ENCODE measurements at regions not wholly inside any gene's neighbourhood (a gene's known extent, or its start where the extent isn't known, plus 50 kb on each side); places are given as distances from the start of the nearest gene placed in this dataset.
"Not testable (repeated sequence)": the region's sequence is repeated elsewhere in the genome, so short reads cannot be mapped to it uniquely, and the experiment has no call there.

DNA sequence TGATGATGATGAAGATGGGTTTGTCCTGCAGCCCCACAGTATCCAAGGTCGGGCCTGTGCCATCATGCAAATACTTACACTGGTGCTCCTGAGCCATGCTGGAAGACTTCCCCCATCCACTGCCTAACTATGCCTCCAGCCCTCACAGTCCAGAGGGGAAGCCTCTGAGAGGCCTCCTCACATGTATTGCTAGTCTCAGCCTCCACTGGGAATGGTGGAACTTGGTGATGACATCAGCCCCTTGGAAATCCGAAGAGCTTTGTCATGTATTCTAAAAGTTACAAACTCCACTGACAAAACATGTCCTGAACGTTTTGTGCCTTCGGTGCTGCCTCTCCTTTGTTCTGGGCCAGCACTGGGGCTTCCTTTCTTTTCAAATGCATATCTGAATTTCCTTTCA, 61.1 kb upstream of the DMRTB1 start:
- TF ChIP-seq, protein P1, sequence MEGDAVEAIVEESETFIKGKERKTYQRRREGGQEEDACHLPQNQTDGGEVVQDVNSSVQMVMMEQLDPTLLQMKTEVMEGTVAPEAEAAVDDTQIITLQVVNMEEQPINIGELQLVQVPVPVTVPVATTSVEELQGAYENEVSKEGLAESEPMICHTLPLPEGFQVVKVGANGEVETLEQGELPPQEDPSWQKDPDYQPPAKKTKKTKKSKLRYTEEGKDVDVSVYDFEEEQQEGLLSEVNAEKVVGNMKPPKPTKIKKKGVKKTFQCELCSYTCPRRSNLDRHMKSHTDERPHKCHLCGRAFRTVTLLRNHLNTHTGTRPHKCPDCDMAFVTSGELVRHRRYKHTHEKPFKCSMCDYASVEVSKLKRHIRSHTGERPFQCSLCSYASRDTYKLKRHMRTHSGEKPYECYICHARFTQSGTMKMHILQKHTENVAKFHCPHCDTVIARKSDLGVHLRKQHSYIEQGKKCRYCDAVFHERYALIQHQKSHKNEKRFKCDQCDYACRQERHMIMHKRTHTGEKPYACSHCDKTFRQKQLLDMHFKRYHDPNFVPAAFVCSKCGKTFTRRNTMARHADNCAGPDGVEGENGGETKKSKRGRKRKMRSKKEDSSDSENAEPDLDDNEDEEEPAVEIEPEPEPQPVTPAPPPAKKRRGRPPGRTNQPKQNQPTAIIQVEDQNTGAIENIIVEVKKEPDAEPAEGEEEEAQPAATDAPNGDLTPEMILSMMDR (IDR thresholded peaks at IDR 0.05; ENCODE audit: insufficient read depth in 1 of 2, low read depth in 1 of 2, low read length in 1 of 2, severe bottlenecking in 1 of 2, unreplicated experiment in 1 of 2), result no peak
- Histone ChIP-seq H3K36me3 (ENCODE audit: control insufficient read depth, insufficient read depth, low read length) (no peaks in the 10 kb centered on the region), H3K4me3 (ENCODE audit: low read depth, low read length) (no peak overlapping the region), H3K9me3 (no peaks in the 10 kb centered on the region), H3K27me3 (replicated peaks; ENCODE audit: control insufficient read depth, insufficient read depth, low read length) (no peaks in the 10 kb centered on the region; the same call in 1 of the 2 replicates), H3K4me1 (no peaks in the 10 kb centered on the region)
- Mint-ChIP-seq H3K27ac (ENCODE audit: unreplicated experiment) (no peak overlapping the region), H3K4me1 (ENCODE audit: low read depth, unreplicated experiment) (no peaks in the 10 kb centered on the region), H3K27me3 (ENCODE audit: insufficient read depth, unreplicated experiment) (peaks cover 5% of the 10 kb centered on the region), H3K36me3 (ENCODE audit: insufficient read depth, unreplicated experiment) (no peaks in the 10 kb centered on the region), H3K4me3 (ENCODE audit: unreplicated experiment) (no peak overlapping the region), H3K9me3 (ENCODE audit: unreplicated experiment) (no peaks in the 10 kb centered on the region)
- BruUV-seq (replicated peaks), result no TSS peak
- no peak for DNase-seq
- intact Hi-C loops (cut with micrococcal nuclease; ENCODE audit: unreplicated experiment), result loop anchor here (10.0 kb wide), 1 partner anchor 73 kb away; the partner anchor contains the start of gene LRP8
- POLR2A ChIA-PET, result no interaction called here
- CTCF ChIA-PET, result interaction anchor here (0.6 kb wide), 1 partner anchor 548 kb away, joined by 10 read pairs; the partner anchor contains the start of gene IFT25

DNA sequence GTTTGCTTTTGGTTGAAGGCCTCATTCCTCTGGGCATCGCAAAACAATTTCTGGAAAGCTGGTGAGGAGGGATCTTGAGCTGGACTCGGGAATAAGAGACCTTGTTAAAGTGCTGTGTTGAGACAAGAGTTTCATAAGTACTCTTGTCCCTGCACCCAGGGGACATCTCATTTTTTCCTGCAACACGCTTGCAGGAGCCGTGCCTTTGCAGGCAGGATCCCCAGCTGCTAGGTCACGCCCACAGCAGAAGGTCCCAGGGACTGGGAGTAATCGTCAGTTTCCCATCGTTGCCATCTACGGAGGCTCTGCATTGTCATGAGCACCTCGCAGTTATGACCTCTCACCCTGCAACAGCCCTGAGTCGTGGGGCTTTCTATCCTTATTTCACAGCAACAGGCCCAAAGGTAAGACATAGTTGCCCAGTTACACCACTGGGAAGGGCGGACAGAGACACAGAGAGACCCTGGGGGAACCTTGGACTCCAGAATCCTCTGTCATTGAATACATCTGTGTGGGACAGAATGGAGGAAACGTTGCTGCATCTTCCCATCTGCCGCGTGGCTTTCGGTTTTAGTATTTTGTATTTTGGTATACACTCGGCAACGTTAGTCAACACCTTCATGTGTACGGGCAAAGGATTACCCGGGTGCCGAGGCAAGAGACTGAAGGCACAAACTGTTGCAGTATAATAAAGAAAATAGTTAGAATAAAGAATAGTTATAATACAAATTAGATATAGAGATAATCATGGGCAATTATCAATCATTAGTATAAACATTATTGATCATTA, 60.4 kb upstream of the DMRTB1 start:
- intact Hi-C loops (cut with micrococcal nuclease; ENCODE audit: unreplicated experiment), result loop anchor here (10.0 kb wide), 1 partner anchor 74 kb away; the partner anchor contains the start of gene LRP8
- peaks cover 5% of the 10 kb centered on the region for H3K27me3 Mint-ChIP-seq (ENCODE audit: insufficient read depth, unreplicated experiment)
- no peak overlapping the region for H3K27ac Mint-ChIP-seq (ENCODE audit: unreplicated experiment)
- BruUV-seq (replicated peaks), result no TSS peak
- H3K4me1 Mint-ChIP-seq (ENCODE audit: low read depth, unreplicated experiment), result no peaks in the 10 kb centered on the region
- Histone ChIP-seq H3K36me3 (ENCODE audit: control insufficient read depth, insufficient read depth, low read length) (no peaks in the 10 kb centered on the region), H3K4me1 (no peaks in the 10 kb centered on the region), H3K9me3 (no peaks in the 10 kb centered on the region), H3K27me3 (replicated peaks; ENCODE audit: control insufficient read depth, insufficient read depth, low read length) (no peaks in the 10 kb centered on the region; the same call in 1 of the 2 replicates), H3K4me3 (ENCODE audit: low read depth, low read length) (no peak overlapping the region)
- no peak for DNase-seq
- ChIA-PET POLR2A (no interaction called here), CTCF (no interaction called here)
- no peaks in the 10 kb centered on the region for H3K9me3 Mint-ChIP-seq (ENCODE audit: unreplicated experiment)
- no peaks in the 10 kb centered on the region for H3K36me3 Mint-ChIP-seq (ENCODE audit: insufficient read depth, unreplicated experiment)
- no peak overlapping the region for H3K4me3 Mint-ChIP-seq (ENCODE audit: unreplicated experiment)
- TF ChIP-seq, protein P1 (IDR thresholded peaks at IDR 0.05; ENCODE audit: insufficient read depth in 1 of 2, low read depth in 1 of 2, low read length in 1 of 2, severe bottlenecking in 1 of 2, unreplicated experiment in 1 of 2), result no peak

DNA sequence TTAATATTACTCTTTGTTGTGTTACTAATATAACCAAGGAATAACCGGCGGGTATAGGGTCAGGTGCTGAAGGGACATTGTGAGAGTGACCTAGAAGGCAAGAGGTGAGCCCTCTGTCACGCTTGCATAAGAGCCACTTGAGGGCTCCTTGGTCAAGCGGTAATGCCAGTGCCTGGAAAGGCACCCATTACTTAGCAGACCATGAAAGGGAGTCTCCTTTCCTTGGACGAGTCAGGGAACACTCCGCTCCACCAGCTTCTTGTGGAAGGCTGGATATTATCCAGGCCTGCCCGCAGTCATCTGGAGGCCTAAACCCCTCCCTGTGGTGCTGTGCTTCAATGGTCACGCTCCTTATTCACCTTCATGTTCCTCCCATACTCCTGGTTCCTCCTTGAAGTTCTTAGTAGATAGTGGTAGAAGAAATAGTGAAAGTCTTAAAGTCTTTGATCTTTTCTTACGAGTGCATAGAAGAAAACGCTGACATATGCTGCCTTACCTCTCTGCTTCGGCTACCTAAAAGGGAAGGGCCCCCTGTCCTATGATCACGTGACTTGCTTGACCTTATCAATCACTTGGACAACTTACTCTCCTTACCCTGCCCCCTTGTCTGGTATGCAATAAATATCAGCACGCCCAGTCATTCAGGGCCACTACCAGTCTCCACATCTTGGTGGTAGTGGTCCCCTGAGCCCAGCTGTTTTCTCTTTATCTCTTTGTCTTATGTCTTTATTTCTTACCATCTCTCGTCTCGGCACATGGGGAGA, 59.6 kb upstream of the DMRTB1 start:
- DNase-seq; H3K27me3 ChIP-seq (replicated peaks; ENCODE audit: control insufficient read depth, insufficient read depth, low read length); POLR2A ChIA-PET; H3K9me3 ChIP-seq; H3K4me3 ChIP-seq (ENCODE audit: low read depth, low read length); H3K27ac Mint-ChIP-seq (ENCODE audit: unreplicated experiment); CTCF ChIA-PET; H3K4me1 ChIP-seq; H3K27me3 Mint-ChIP-seq (ENCODE audit: insufficient read depth, unreplicated experiment); H3K36me3 Mint-ChIP-seq (ENCODE audit: insufficient read depth, unreplicated experiment); H3K9me3 Mint-ChIP-seq (ENCODE audit: unreplicated experiment); BruUV-seq (replicated peaks); H3K4me3 Mint-ChIP-seq (ENCODE audit: unreplicated experiment); H3K36me3 ChIP-seq (ENCODE audit: control insufficient read depth, insufficient read depth, low read length); H3K4me1 Mint-ChIP-seq (ENCODE audit: low read depth, unreplicated experiment): not testable (repeated sequence)
- intact Hi-C loops (cut with micrococcal nuclease; ENCODE audit: unreplicated experiment), result loop anchor here (10.0 kb wide), 1 partner anchor 75 kb away; the partner anchor contains the start of gene LRP8

All from Caco-2 (cell line).